Germinal center (tissue), 1 donor: ENCODE measurements at regions not wholly inside any gene's neighbourhood (a gene's known extent, or its start where the extent isn't known, plus 50 kb on each side); places are given as distances from the start of the nearest gene placed in this dataset.
"Not testable (repeated sequence)": the region's sequence is repeated elsewhere in the genome, so short reads cannot be mapped to it uniquely, and the experiment has no call there.

Source experiments
- DNase-seq: peaks from one replicate; pipeline ENCODE4 v3.0.0; 2012; ENCODE audit warnings: mixed read lengths, low spot score

- no peak for DNase-seq
These were observed 55.1 kb upstream of the STARD13 start for GRCh38 chr13:33340631-33341030.

- no peak for DNase-seq
These were observed 56.4 kb upstream of the STARD13 start for GRCh38 chr13:33341861-33342452.

GRCh38 chr13:33345842-33346241 lies 60.3 kb upstream of the STARD13 start:
- DNase-seq = no peak

GRCh38 chr13:33347861-33348260 lies 62.3 kb upstream of the STARD13 start:
- no peak for DNase-seq

- DNase-seq = no peak
These were observed 62.8 kb upstream of the STARD13 start for GRCh38 chr13:33348366-33348765.

- DNase-seq = no peak
These were observed 63.9 kb upstream of the STARD13 start for GRCh38 chr13:33349288-33349985.

GRCh38 chr13:33349986-33350826 lies 64.7 kb upstream of the STARD13 start:
- DNase-seq = no peak

- DNase-seq = no peak
These were observed 65.8 kb upstream of the STARD13 start for GRCh38 chr13:33351319-33351718.

GRCh38 chr13:33352041-33352440 lies 66.5 kb upstream of the STARD13 start:
- no peak for DNase-seq

GRCh38 chr13:33352526-33352925 lies 67.0 kb upstream of the STARD13 start:
- no peak for DNase-seq

GRCh38 chr13:33353210-33353609 lies 67.7 kb upstream of the STARD13 start:
- no peak for DNase-seq

- no peak for DNase-seq
These were observed 68.1 kb upstream of the STARD13 start for GRCh38 chr13:33353646-33354045.

- no peak for DNase-seq
These were observed 69.8 kb upstream of the STARD13 start for GRCh38 chr13:33355201-33355895.

- not testable (repeated sequence) for DNase-seq
These were observed 72.5 kb upstream of the STARD13 start for GRCh38 chr13:33358076-33358475.

GRCh38 chr13:33362986-33363727 lies 77.6 kb upstream of the STARD13 start:
- no peak for DNase-seq

GRCh38 chr13:33364192-33364591 lies 78.6 kb upstream of the STARD13 start:
- no peak for DNase-seq

- no peak for DNase-seq
These were observed 81.0 kb upstream of the STARD13 start for GRCh38 chr13:33366469-33367062.

- no peak for DNase-seq
These were observed 81.8 kb upstream of the STARD13 start for GRCh38 chr13:33367171-33367895.

- DNase-seq = no peak
These were observed 82.4 kb upstream of the STARD13 start for GRCh38 chr13:33367926-33368325.

GRCh38 chr13:33369073-33369472 lies 83.5 kb upstream of the STARD13 start:
- no peak for DNase-seq
